Keratinocyte (primary cell): ENCODE measurements at regions not wholly inside any gene's neighbourhood (a gene's known extent, or its start where the extent isn't known, plus 50 kb on each side); places are given as distances from the start of the nearest gene placed in this dataset.

Experiments used
- DNase-seq: peaks from one replicate; pipeline ENCODE4 v3.0.0-alpha.2; 2011; ENCODE audit warnings: low read depth, missing footprints, low spot score
- FAIRE-seq: peaks from 2 replicates; lab custom pipeline; 2011; peaks lifted over from hg19 to GRCh38; lab: Jason Lieb, UNC
- H2AFZ ChIP-seq: 2 replicates; pipeline ENCODE4 v1.6.0; 2012; ENCODE audit warnings: low read length, control low read depth, inconsistent platforms; ENCODE audit not compliant: control insufficient read depth
- H3K27ac ChIP-seq: 2 replicates; pipeline ENCODE4 v1.5.1; 2011; ENCODE audit warnings: low read length; ENCODE audit not compliant: control insufficient read depth, insufficient read depth
- H3K27me3 ChIP-seq: 3 replicates; pipeline ENCODE4 v1.6.0; 2011; ENCODE audit warnings: low read length; ENCODE audit not compliant: control insufficient read depth, insufficient read depth; ENCODE audit errors: extremely low read depth
- H3K36me3 ChIP-seq, 2 experiments: 2 replicates in 1 of 2; 3 replicates in 1 of 2; pipeline ENCODE4 v1.5.1; 2011; ENCODE audit warnings: low read length in 2 of 2, mild to moderate bottlenecking in 1 of 2; ENCODE audit not compliant: control insufficient read depth in 2 of 2, insufficient read depth in 2 of 2; ENCODE audit errors: extremely low read depth in 1 of 2
- H3K4me1 ChIP-seq: 3 replicates; pipeline ENCODE4 v1.5.1; 2011; ENCODE audit warnings: low read length; ENCODE audit not compliant: control insufficient read depth, insufficient read depth; ENCODE audit errors: extremely low read depth
- H3K4me2 ChIP-seq: 3 replicates; pipeline ENCODE4 v1.6.0; 2011; ENCODE audit warnings: low read depth, low read length; ENCODE audit not compliant: control insufficient read depth, insufficient read depth; ENCODE audit errors: extremely low read depth
- H3K4me3 ChIP-seq, 3 experiments: fragments of 200-600 bp in 1 of 3; sonication (generic) in 1 of 3; 2 replicates in 2 of 3; 3 replicates in 1 of 3; pipeline ENCODE4 v1.5.1; 2011 to 2016; ENCODE audit warnings: low read length in 3 of 3, mild to moderate bottlenecking in 3 of 3, control low read depth in 2 of 3, inconsistent platforms in 1 of 3, low read depth in 1 of 3, mixed read lengths in 1 of 3, mixed run types in 1 of 3, moderate library complexity in 1 of 3; ENCODE audit not compliant: control insufficient read depth in 2 of 3, insufficient read depth in 2 of 3; ENCODE audit errors: extremely low read depth in 1 of 3
- H3K79me2 ChIP-seq: 2 replicates; pipeline ENCODE4 v1.6.0; 2012; ENCODE audit warnings: low read length; ENCODE audit not compliant: control insufficient read depth, insufficient read depth
- H3K9ac ChIP-seq: 3 replicates; pipeline ENCODE4 v1.6.0; 2011; ENCODE audit warnings: low read length; ENCODE audit not compliant: control insufficient read depth, insufficient read depth; ENCODE audit errors: extremely low read depth
- H3K9me1 ChIP-seq: 3 replicates; pipeline ENCODE4 v1.6.0; 2011; ENCODE audit warnings: low read length; ENCODE audit not compliant: control insufficient read depth, insufficient read depth; ENCODE audit errors: extremely low read depth
- H3K9me3 ChIP-seq: 2 replicates; pipeline ENCODE4 v1.5.1; 2012; ENCODE audit warnings: low read depth, low read length; ENCODE audit not compliant: control insufficient read depth
- H4K20me1 ChIP-seq: 3 replicates; pipeline ENCODE4 v1.6.0; 2011; ENCODE audit warnings: low read length; ENCODE audit not compliant: control insufficient read depth, insufficient read depth; ENCODE audit errors: extremely low read depth
- EZH2 ChIP-seq: IDR thresholded peaks from one replicate; pipeline ENCODE4 v1.6.1; 2012; ENCODE audit warnings: inconsistent platforms, mild to moderate bottlenecking, low read length, moderate library complexity
- dilution Hi-C: fragments of 300-500 bp; cut with MboI; formaldehyde crosslinking; loops from one replicate; pipeline ENCODE4 v1.7.0; 2020; ENCODE audit warnings: low sequenced_read_pairs; ENCODE audit not compliant: extremely low pct_ligation_motif_present
- TF ChIP-seq, protein P1 (sequence below), 3 experiments: IDR thresholded peaks in 1 of 3; conservative IDR thresholded peaks in 1 of 3; optimal IDR thresholded peaks in 1 of 3; 2 replicates in 2 of 3; 3 replicates in 1 of 3; pipeline versions ENCODE3 to v1.5.1; 2011; ENCODE audit warnings: low read length in 3 of 3, mild to moderate bottlenecking in 3 of 3, moderate library complexity in 2 of 3, control low read depth in 1 of 3, inconsistent platforms in 1 of 3; ENCODE audit not compliant: insufficient read depth in 2 of 3; ENCODE audit errors: extremely low read depth in 1 of 3

DNA sequence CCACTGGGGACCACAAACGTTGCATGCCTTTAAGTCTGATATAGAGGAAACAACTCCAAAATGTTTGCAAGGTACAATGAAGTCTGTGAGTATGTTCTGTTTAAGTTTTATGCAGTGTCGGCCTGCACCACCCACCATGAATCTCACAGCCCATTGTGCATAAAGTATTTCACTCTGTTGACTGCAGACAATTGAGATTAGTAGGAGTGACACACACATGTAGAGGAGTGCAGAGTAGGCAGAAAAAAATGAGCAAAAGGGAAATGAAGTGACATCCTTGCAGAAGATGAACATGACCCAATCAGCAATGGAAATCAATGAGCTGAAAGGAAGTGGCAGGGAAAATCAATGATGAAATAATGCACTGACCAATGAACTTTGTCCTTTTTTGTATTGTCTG is 315.6 kb upstream of the PTPRD start:
- H3K36me3 ChIP-seq = no peaks in the 10 kb centered on the region
- no peaks in the 10 kb centered on the region for H3K4me1 ChIP-seq
- H3K9ac ChIP-seq = no peak overlapping the region
- no peaks in the 10 kb centered on the region for H3K9me3 ChIP-seq
- no peak for DNase-seq
- no peaks in the 10 kb centered on the region for H3K79me2 ChIP-seq
- TF ChIP-seq EZH2 = no peak
- TF ChIP-seq, protein P1, sequence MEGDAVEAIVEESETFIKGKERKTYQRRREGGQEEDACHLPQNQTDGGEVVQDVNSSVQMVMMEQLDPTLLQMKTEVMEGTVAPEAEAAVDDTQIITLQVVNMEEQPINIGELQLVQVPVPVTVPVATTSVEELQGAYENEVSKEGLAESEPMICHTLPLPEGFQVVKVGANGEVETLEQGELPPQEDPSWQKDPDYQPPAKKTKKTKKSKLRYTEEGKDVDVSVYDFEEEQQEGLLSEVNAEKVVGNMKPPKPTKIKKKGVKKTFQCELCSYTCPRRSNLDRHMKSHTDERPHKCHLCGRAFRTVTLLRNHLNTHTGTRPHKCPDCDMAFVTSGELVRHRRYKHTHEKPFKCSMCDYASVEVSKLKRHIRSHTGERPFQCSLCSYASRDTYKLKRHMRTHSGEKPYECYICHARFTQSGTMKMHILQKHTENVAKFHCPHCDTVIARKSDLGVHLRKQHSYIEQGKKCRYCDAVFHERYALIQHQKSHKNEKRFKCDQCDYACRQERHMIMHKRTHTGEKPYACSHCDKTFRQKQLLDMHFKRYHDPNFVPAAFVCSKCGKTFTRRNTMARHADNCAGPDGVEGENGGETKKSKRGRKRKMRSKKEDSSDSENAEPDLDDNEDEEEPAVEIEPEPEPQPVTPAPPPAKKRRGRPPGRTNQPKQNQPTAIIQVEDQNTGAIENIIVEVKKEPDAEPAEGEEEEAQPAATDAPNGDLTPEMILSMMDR (optimal IDR thresholded peaks at IDR 0.05 in 1 of 3, IDR thresholded peaks at IDR 0.05 in 1 of 3, conservative IDR thresholded peaks at IDR 0.05 in 1 of 3; ENCODE audit: extremely low read depth in 1 of 3, insufficient read depth in 2 of 3, low read length in 3 of 3) = no peak
- no peaks in the 10 kb centered on the region for H3K9me1 ChIP-seq
- H3K27ac ChIP-seq = no peak overlapping the region
- H4K20me1 ChIP-seq = no peaks in the 10 kb centered on the region
- no peak for FAIRE-seq
- H2AFZ ChIP-seq = no peak overlapping the region
- dilution Hi-C loops = no loop called here
- H3K4me3 ChIP-seq = no peak overlapping the region
- H3K27me3 ChIP-seq = no peaks in the 10 kb centered on the region
- no peak overlapping the region for H3K4me2 ChIP-seq

- H3K36me3 ChIP-seq = no peaks in the 10 kb centered on the region
- no peaks in the 10 kb centered on the region for H3K79me2 ChIP-seq
- no peaks in the 10 kb centered on the region for H4K20me1 ChIP-seq
- H3K9ac ChIP-seq = no peak overlapping the region
- dilution Hi-C loops = no loop called here
- DNase-seq (no peak), FAIRE-seq (no peak)
- H3K9me3 ChIP-seq = no peaks in the 10 kb centered on the region
- no peak overlapping the region for H2AFZ ChIP-seq
- H3K4me1 ChIP-seq = no peaks in the 10 kb centered on the region
- H3K27me3 ChIP-seq = no peaks in the 10 kb centered on the region
- H3K9me1 ChIP-seq = no peaks in the 10 kb centered on the region
- H3K4me3 ChIP-seq = no peak overlapping the region
- no peak overlapping the region for H3K27ac ChIP-seq
- no peak overlapping the region for H3K4me2 ChIP-seq
- TF ChIP-seq, protein P1 (optimal IDR thresholded peaks at IDR 0.05 in 1 of 3, IDR thresholded peaks at IDR 0.05 in 1 of 3, conservative IDR thresholded peaks at IDR 0.05 in 1 of 3; ENCODE audit: extremely low read depth in 1 of 3, insufficient read depth in 2 of 3, low read length in 3 of 3) = no peak
- no peak for TF ChIP-seq EZH2
These were observed 317.3 kb upstream of the PTPRD start for GRCh38 chr9:10930081-10930480.
